ENCODE measurements at regions not wholly inside any gene's neighbourhood (a gene's known extent, or its start where the extent isn't known, plus 50 kb on each side); places are given as distances from the start of the nearest gene placed in this dataset.

- H3K27ac ChIP-seq (ENCODE audit: insufficient read depth, low read depth, low read length): no peak overlapping the region
- dilution Hi-C loops (cut with MboI; ENCODE audit: extremely low pct_ligation_motif_present, low sequenced_read_pairs): no loop called here
- TF ChIP-seq MYC (IDR thresholded peaks at IDR 0.05; ENCODE audit: low read depth, low read length) (no peak), POLR2AphosphoS5 (IDR thresholded peaks at IDR 0.05; ENCODE audit: insufficient read depth, low read depth, low read length) (no peak), GATA2 (IDR thresholded peaks at IDR 0.05; ENCODE audit: insufficient read depth, insufficient read length, low read depth, low read length) (no peak), EZH2 (IDR thresholded peaks at IDR 0.05; ENCODE audit: borderline replicate concordance, low read depth, low read length, severe bottlenecking) (no peak), POLR2A (IDR thresholded peaks at IDR 0.05; ENCODE audit: low read depth, low read length) (no peak), JUN (IDR thresholded peaks at IDR 0.05; ENCODE audit: borderline replicate concordance, insufficient read depth, insufficient read length, low read depth) (no peak), FOS (IDR thresholded peaks at IDR 0.05; ENCODE audit: borderline replicate concordance, insufficient read depth, low read length) (no peak)
- TF ChIP-seq, protein P1, sequence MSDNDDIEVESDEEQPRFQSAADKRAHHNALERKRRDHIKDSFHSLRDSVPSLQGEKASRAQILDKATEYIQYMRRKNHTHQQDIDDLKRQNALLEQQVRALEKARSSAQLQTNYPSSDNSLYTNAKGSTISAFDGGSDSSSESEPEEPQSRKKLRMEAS (IDR thresholded peaks at IDR 0.05; ENCODE audit: insufficient read depth, insufficient read length): no peak
- TF ChIP-seq, protein P2, sequence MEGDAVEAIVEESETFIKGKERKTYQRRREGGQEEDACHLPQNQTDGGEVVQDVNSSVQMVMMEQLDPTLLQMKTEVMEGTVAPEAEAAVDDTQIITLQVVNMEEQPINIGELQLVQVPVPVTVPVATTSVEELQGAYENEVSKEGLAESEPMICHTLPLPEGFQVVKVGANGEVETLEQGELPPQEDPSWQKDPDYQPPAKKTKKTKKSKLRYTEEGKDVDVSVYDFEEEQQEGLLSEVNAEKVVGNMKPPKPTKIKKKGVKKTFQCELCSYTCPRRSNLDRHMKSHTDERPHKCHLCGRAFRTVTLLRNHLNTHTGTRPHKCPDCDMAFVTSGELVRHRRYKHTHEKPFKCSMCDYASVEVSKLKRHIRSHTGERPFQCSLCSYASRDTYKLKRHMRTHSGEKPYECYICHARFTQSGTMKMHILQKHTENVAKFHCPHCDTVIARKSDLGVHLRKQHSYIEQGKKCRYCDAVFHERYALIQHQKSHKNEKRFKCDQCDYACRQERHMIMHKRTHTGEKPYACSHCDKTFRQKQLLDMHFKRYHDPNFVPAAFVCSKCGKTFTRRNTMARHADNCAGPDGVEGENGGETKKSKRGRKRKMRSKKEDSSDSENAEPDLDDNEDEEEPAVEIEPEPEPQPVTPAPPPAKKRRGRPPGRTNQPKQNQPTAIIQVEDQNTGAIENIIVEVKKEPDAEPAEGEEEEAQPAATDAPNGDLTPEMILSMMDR (IDR thresholded peaks at IDR 0.05; ENCODE audit: extremely low read depth in 1 of 2, insufficient read depth in 1 of 2, low read depth in 1 of 2, low read length in 2 of 2): no peak
Observed at GRCh38 chr17:34169496-34169895, 85.6 kb upstream of the CCL2 start.

More at GRCh38 chr17:34169496-34169895, 85.6 kb upstream of the CCL2 start:
- Histone ChIP-seq H3K9me1 (replicated peaks; ENCODE audit: control insufficient read depth, extremely low read depth, insufficient read depth, low read length) (no peaks in the 10 kb centered on the region), H3K4me2 (ENCODE audit: insufficient read depth, low read length) (no peak overlapping the region), H3K9ac (replicated peaks; ENCODE audit: extremely low read depth, insufficient read depth, low read length) (no peak overlapping the region), H3K9me3 (replicated peaks; ENCODE audit: control insufficient read depth, insufficient read depth, low read length) (no peaks in the 10 kb centered on the region), H2AFZ (ENCODE audit: low read depth, low read length) (no peak overlapping the region), H3K27me3 (ENCODE audit: control insufficient read depth in 2 of 2, insufficient read depth in 2 of 2, low read length in 2 of 2) (peaks cover 6 to 15% of the 10 kb centered on the region in 2 experiments), H3K4me3 (replicated peaks in 1 of 3; ENCODE audit: insufficient read depth in 1 of 3, low read depth in 1 of 3, low read length in 3 of 3) (no peak overlapping the region), H3K79me2 (ENCODE audit: control insufficient read depth, insufficient read depth, low read length) (no peaks in the 10 kb centered on the region), H3K4me1 (ENCODE audit: control insufficient read depth, extremely low read depth, insufficient read depth, low read length) (no peaks in the 10 kb centered on the region), H3K36me3 (ENCODE audit: control insufficient read depth in 2 of 2, extremely low read depth in 1 of 2, insufficient read depth in 2 of 2, low read length in 2 of 2) (no peaks in the 10 kb centered on the region), H4K20me1 (replicated peaks; ENCODE audit: control insufficient read depth, extremely low read depth, insufficient read depth, low read length) (no peaks in the 10 kb centered on the region)
- DNase-seq (ENCODE audit: low read depth, low spot score) (no peak), FAIRE-seq (no peak)
- BruUV-seq (replicated peaks): no TSS peak
- POLR2A ChIA-PET: no interaction called here
- CTCF ChIA-PET: interaction anchor here (3.3 to 8.4 kb wide), 2 partner anchors 32 to 193 kb away, joined by 36 to 197 read pairs; partner anchors contain the start of gene CCL1
- intact Hi-C loops (cut with micrococcal nuclease): no loop called here

Measured in endothelial cell of umbilical vein (primary cell).